T-helper 1 cell treated with Interleukin-12 subunit alpha and Interleukin-12 subunit beta and Interleukin-4 antibody, amounts not matched to agents 30 ng/mL and 1 ng/mL, for 36 hours (primary cell): ENCODE measurements at regions not wholly inside any gene's neighbourhood (a gene's known extent, or its start where the extent isn't known, plus 50 kb on each side); places are given as distances from the start of the nearest gene placed in this dataset.

Experiments
- intact Hi-C: fragments of 100-400 bp; cut with micrococcal nuclease; formaldehyde crosslinking; loops from one replicate; pipeline ENCODE4 v1.15.1; 2024

DNA sequence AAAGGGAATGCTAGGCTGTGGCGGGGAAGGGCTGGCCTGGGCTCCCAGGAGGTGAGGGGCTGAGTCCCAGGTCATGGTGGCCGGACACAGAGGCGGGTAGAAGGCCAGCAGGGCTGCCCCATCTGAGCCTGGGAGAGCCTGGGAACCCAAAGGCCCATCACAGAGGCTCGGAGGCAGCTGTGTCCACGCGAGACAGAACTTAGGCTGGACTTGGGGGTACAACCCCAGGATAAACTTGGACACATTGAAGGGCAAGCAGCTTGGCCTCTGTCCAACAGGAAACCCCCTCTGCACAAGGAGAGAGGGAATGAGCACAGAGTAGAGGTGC, 95.9 kb downstream of the ZFP36L2 start:
- intact Hi-C loops: loop anchor here (2.0 to 5.0 kb wide), 4 partner anchors 158 to 467 kb away; partner anchors contain the start of gene THADA

DNA sequence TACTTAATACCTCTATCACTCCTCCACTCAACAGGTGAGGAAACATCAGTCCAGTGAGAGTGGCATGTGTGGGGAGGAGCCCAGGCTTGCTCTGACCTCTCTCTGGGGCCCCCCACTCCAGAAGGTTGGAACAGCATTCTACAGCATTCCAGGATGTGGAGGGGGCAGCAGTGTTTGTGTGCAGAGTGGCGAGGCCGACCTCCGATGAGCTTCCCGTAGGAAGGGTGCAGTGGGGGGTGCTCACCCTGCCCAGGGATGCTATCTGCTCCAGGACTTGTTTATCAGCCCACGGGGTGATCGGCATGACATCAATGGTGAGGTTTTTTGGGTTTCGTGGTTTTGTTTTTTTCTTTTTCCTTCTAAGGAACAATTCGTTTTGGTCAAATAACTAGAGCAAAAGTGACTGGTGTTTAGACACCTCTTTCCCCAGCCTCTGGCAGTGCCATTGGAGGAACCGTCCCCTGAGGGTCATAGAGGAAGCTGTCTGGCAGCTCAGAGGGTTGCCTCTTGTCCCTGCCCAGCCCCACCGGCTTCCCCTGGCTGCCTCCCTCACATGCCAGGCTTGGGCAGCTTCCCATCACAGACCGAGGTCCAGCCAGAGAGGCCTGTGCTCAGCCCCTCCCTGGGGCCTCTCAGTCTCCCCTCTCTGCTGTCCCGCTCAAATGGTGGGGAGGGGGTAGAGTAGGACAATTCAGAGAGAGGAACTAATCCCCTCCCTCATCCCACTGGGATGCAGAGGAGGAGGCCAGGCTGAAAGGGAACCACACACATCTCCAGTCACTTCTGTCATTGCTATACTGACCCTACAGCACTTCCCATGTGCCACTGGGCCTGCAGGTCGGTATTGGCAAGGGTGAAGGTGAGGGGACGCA, 96.5 kb downstream of the ZFP36L2 start:
- intact Hi-C loops: loop anchor here (2.0 to 5.0 kb wide), 6 partner anchors 158 to 467 kb away; partner anchors contain the start of gene THADA

DNA sequence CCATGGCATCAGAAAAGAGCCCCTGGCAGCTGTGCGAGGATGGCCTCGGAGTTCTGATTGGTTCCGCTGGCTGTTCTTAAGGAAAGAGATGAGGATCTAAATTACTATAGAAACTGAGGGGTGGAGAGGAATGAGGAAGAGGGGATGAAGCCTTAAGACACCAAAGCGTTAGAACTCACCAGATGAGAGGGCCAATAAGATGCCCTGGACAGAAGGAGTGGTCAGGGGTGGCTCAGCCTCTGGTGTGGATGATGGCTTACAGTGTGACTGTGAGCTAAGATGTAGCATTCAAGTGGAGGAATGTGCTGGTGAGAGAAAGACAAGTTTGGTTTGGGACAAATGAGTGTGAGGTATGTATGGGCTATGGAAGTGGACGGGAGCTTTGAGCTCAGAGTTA, 97.8 kb downstream of the ZFP36L2 start:
- intact Hi-C loops: loop anchor here (2.0 to 5.0 kb wide), 2 partner anchors 182 to 301 kb away; no protein-coding TSS in a partner anchor

DNA sequence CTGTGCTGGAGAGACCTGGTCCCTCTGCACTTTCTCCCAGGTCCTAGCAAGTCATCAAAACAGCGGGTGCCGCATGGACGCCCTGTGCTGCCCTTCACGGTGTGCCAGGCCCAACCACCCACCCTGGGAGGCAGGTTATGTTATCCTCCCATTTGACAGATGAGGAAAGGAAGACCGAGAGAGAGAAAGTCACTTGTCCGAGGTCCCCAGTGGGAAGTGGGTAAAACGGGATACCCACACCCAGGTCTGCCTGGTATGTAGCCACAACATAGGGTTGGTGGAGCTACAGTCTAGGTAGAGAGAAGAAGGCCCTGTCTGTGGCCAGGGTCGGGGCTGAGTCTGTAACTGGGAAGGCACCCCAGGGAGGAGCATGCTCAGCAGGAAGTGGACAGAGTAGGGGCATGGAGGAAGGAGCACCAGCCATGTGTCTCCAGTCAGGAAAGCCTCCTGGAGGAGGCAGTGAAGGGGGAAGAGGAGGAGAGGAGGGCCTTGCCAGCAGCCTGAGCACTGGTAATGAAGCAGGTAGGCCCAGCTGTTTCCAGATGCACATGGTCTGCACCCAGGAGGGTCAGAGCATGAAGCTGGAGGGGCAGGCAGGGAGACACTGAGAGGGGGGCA, 98.4 kb downstream of the ZFP36L2 start:
- intact Hi-C loops: loop anchor here (1.0 to 5.0 kb wide), 5 partner anchors 101 to 414 kb away; no protein-coding TSS in a partner anchor

DNA sequence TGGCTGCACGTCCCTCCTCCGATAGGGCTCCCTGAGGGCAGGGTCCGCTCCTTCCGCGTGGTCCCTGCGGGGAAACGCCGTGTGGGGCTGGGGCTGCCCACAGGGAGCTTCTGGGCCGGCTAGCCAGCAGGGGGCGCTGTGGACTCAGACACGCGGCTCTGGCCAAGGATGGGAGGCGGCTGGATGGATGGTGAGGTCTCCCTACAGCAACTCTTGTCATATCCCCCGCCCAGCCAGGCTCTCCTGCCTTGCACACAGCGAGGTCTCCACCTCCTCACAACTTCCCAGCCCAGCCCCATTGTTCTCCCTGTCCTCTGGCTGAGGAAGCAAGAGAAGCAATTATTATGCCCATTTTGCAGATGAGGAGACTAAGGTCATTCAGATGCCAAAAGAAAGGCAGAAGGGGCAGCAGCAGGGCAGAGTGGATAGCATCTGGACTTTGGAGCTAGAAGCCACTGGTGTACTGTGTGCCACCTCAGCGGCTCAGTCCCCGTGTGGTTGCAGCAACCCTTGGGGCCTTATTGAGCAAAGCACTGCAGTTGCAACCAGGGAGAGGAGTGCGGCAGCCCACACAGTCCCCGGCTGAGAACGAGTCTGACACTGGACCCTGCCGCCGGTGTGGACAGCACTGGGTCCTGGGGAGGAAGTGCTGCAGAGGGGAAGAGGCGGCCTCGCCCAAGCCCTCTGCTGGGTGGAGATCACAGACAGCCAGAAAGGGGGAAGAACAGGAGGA, 99.0 kb downstream of the ZFP36L2 start:
- intact Hi-C loops: loop anchor here (1.0 to 5.0 kb wide), 4 partner anchors 102 to 415 kb away; no protein-coding TSS in a partner anchor

DNA sequence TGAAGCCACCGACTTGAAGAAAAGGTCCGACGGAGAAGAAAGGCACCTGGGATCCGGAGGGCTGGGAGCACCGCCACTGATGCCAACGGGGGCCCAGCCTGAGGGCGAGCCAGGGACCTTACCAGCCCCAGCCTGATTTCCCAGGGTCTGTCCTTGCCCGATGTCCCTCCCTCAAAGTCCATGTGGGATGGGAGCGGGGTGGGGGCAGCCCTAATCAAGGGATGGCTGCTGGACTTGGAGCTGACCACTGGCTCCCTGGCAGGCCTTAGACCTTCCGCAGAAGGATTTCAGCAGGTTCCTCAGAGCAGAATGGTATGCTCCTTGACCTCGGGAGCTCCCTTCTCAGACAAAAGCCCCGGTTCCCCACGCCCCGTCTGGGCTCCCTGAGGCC, 99.6 kb downstream of the ZFP36L2 start:
- intact Hi-C loops: loop anchor here (1.0 to 5.0 kb wide), 4 partner anchors 102 to 415 kb away; no protein-coding TSS in a partner anchor

DNA sequence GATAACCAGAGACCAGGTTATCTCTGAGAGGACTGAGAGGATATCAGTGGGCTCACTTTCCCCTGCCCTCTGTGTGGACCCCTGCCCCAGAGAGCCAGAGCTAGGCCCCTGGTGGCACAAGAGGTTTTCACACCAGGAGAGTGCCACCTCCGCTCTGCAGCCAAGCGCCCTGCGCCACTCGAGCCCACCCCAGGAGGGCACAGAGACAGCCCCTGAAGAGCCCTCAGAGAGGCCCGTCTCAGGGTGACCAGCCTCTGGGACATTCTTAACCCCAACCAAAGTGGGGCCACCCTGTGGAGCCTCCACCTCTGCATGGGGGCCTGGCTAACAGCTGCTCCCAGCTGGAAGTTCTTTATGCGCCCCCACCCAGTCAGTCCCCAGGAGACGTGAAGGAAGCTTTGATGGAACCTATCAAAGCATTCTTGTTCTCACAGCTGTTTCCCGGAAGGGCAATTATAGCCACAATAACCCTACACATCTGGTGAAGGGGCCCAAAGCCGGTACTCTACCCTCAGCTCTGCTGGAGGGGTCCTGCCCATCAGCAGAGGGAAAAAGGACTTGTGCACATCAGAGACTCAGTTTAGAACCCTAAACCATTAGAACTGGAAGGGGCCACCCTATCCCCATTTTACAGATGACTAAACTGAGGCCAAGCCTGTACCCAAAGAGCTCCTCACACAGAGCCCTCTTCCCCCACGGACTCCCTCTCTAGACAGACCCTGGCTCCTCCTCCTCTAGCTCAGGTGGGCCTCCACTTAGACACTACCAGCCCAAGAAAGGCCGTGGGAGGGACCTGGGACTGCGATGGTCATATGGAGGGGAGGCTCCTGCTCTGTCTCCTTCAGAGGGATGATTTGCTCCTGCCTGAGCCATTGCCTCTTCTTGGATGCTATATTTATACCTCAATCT, 101.1 kb downstream of the ZFP36L2 start:
- intact Hi-C loops: loop anchor here (5.0 kb wide), 1 partner anchor 298 kb away; no protein-coding TSS in a partner anchor

DNA sequence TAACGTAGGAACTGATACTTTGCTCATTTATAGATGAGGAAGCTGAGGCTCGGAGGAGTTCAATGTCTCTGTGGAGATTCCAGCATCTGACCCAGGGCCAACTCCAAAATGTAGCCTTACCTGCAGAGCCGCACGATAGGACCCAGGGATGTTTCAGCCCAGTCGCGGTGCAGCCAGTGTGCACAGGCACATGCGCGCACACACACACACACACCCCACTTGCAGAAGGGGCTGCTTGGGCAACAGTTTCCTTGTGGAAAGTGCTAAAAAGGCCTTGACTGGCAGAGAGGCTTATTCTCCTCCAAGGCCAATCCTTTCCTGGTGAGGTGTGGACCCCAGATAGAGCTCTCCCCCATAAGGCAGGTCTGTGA, 101.7 kb downstream of the ZFP36L2 start:
- intact Hi-C loops: loop anchor here (5.0 kb wide), 1 partner anchor 297 kb away; no protein-coding TSS in a partner anchor

DNA sequence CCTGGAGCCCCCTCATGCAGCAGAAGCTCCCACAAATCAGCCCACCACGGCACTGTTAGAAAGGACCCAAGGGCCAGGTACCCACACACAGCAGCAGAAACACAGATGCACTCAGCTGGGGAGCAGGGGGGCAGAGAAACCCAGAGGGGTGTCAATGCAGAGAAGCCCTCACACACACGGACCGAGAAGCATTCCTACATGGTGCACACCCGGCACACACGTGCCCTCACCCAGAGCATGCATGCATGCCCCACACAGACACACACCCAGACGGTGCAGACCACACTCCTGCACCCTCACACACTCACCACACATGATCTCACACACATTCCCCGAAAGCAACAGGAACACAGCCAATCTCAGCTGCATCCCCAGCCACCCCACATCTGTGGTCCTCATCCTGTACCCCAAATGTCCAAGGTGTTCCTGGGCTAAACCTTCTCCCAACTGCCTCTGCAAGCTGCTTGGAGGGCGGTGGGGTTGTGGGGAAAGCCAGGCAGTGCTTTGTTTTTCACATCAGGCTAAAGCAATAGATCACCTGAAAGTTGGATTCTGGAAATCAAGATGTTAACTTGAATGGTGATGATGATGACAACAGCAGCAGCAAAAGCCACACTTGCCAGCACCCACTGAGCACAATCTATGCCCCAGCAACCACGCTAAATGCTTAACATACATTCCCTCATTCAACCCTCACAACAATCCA, 102.3 kb downstream of the ZFP36L2 start:
- intact Hi-C loops: no loop called here

DNA sequence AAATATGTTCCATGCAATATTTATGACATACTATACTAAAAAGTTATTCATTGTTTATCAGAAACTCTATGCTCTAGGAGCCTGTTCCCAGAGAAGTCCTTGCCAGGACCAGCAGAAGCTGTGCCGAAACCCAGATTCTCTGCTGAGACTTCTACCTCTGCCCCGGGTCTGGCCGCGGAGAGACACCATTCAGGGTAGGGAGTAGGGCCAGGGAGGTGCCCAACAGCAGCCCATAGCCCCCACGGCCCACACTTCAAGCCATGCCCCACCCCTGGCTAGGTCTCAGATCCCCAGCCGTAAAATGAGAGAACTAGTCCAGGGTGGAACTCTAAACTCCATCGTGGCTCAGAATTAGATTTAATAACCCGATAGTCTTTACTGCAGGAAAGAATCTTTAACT, 102.9 kb downstream of the ZFP36L2 start:
- intact Hi-C loops: no loop called here

DNA sequence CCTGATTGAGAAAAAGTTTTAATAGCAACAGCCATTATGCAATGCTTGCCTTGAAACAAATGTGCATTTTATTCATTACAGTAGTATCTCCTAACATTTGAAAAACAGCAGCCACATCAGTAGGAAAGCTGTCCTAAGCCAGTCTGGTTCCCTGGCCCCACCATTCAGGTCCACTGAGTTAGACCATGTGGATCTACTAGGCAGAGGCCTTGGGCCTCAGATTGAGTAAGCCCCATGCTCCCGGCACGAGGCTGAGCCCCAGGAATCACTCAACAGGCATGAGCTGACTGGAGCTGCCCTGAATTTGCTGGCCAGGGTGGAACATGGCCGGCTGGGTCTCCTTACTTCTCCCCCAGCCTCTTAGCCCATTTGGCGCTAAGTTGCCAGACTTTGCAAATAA, 103.4 kb downstream of the ZFP36L2 start:
- intact Hi-C loops: no loop called here

DNA sequence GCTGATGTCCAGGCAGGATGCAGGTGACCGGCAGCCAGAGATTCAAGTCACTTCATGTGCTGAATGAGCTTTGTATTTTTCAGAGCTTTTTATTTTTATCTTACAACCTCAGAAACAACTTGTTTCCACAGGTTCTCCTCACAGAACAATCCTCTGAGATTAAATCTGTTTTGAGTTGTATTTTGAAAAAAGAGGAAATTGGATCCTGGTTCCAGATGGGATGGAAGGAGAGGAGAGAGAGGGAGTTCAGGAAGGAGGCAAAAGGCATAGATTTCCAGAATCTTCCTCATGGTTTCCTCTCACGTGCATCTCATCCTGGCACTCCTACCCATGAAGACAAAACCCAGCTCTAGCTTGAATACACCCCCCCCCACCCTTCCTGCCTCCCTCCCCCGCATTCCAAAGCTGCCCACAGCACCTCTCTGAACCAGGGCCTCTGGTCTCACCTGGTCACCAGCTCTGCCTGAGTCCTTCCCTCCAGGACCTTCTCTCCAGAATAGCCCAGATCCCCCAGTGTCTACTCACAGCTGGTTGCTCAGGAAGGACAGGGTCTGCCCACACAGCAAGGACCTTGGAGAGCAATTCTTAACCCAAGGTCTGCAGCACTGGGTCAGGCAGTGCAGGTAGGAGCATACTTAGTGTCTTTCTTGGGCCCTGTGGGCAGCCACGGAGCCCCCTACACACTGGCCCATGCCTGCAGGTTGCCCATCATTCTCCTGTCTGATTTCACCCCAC, 104.7 kb downstream of the ZFP36L2 start:
- intact Hi-C loops: no loop called here

DNA sequence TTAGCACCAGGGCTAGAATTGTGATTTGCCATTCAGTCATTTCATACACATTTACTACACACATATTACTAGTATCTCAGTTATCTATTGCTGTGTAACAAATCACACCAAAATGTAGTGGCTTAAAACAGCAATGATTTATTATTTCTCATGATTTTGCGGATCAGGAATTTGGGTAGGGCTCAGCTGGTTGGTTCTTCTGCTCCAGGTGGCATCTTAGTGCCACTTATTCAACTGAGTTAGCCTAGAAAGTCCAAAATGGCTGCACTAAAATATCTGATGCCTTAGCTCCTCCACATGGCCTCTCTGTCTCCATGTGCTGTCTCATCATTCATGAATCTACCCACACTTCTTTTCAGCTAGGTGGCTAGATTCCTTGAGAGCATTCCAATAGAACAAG, 107.1 kb downstream of the ZFP36L2 start:
- intact Hi-C loops: no loop called here

DNA sequence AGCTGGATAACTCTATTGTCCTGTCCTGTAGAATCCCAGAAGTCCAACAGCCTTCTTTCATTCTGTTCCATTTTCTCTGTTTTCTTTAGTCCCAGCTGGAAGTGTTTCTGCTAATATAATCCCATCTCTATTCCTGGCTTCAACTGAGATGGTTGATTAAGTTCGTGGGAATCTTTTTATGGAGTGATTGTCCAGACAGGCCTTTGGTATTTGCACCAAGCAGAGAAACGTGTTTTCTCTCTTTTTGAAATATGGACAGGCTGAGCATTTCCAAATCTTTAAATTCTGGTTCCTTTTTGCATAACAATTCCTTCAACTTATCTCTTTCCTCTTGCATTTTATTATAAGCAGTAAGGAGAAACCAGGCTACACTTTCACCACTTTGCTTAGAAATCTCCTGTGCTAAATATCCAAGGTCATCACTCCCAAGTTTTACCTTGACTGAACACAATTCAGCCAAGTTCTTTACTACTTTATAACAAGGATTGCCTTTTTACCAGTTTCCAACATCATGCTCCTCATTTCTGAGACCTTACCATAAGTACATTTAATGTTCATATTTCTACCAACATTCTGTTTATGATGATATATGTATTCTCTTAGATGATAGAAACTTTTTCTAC, 108.8 kb downstream of the ZFP36L2 start:
- intact Hi-C loops: no loop called here

DNA sequence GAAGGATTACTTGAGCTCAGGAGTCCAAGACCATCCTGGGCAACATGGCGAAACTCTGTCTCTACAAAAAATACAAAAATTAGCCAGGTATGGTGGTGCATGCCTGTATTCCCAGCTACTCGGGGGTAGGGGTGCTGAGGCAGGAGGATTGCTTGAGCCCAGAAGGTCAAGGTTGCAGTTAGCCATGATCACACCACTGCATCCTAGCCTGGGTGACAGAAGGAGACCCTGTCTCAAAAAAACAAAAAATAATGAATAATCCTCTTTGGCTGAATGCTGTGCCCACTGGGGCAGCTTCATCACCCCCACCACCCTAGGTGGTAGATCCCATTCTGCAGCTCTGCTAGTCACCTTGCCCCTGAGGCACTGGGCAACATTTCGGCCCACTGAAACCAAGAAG, 109.4 kb downstream of the ZFP36L2 start:
- intact Hi-C loops: no loop called here

DNA sequence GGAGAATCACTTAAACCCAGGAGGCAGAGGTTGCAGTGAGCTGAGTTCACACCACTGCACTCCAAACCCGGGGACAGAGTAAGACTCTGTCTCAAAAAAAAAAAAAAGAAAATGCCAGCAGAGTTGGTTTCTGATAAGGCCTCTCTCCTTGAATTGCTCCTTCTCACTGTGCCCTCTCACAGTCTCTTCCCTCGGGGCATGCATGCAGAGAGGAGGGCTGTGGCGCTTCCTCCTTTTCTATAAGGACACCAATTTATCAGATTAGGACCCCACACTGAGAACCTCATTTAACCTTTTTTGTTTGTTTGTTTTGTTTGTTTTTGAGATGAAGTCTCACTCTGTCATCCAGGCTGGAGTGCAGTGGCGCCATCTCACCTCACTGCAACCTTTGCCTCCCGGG, 110.5 kb downstream of the ZFP36L2 start:
- intact Hi-C loops: no loop called here

DNA sequence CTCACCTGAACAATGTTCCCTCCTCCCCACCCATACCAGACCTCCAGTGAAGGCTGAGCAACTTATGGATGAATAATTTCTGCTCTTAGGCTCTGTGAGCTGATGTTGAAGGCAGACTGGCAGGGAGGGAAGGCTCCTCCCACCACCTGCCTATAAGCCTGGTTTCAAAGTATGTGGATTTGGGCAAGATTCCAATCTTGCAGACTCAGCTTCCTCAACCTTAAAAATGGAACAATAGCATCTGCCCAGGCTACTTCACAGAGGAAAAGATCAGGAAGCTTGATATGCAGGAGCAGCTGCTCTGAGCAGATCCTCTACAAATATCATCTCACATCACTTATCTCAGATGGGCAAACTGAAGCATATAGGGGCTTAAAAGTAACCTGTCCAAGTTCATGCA, 112.2 kb downstream of the ZFP36L2 start:
- intact Hi-C loops: no loop called here

DNA sequence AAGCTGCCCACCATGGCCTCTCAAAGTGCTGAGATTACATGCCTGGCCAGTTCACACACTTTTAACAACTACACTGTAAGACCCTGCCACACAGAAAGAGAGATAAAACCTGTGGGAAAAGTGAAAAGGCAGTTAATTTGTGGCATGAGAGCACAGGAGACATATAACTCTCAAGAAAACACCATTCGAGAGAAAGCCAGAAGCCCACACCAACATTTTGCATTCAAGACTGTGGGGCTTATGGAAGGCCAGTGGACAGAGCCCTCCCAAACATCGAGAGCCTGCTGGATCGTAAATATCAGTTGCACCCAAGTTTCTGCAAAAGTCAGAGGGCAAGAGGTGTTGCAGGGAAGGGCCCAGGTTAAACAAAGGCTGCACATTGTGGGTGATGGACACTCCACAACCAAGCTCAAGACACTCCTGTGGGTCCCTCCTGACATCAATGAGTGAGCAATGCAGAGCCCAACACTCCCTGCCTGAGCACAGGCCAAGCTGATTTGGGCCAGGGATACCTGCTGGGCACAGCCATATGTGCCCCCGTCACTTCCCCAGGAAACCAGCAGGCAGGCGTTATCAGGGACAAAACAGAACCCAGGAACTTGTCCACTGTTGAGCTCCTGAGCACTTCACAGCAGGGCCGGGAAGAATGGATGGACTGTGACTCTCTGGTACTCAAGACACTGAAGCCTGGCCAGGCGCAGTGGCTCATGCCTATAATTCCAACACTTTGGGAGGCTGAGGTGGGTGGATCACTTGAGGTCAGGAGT, 114.4 kb downstream of the ZFP36L2 start:
- intact Hi-C loops: no loop called here
